Gastroesophageal sphincter (tissue), 4 donors: ENCODE measurements at regions not wholly inside any gene's neighbourhood (a gene's known extent, or its start where the extent isn't known, plus 50 kb on each side); places are given as distances from the start of the nearest gene placed in this dataset.
"Not testable (repeated sequence)": the region's sequence is repeated elsewhere in the genome, so short reads cannot be mapped to it uniquely, and the experiment has no call there.

Experiments
- ATAC-seq: fragments of 150-250 bp; one replicate; pipeline ENCODE4 v1.9.1; 2016; ENCODE audit warnings: mild to moderate bottlenecking, moderate library complexity
- H3K27ac ChIP-seq, 4 donors: fragments of 200-600 bp; sonication (generic) in 3 of 4; 1 replicate in 3 of 4; 2 replicates in 1 of 4; pipeline ENCODE4 v1.5.1; 2016 to 2019
- H3K27me3 ChIP-seq: fragments of 200-600 bp; sonication (generic); one replicate; pipeline ENCODE4 v1.5.1; 2019
- H3K36me3 ChIP-seq, 2 donors: fragments of 200-600 bp; sonication (generic); one replicate each; pipeline ENCODE4 v1.5.1; 2019; ENCODE audit warnings: control low read depth in 1 of 2
- H3K4me1 ChIP-seq, 3 donors: fragments of 200-600 bp; sonication (generic); 1 replicate in 2 of 3; 2 replicates in 1 of 3; pipeline ENCODE4 v1.5.1; 2016 to 2019; ENCODE audit warnings: control low read depth in 2 of 3
- H3K4me3 ChIP-seq, 2 donors: fragments of 200-600 bp; sonication (generic); one replicate each; pipeline ENCODE4 v1.5.1; 2019; ENCODE audit warnings: mild to moderate bottlenecking in 1 of 2, moderate library complexity in 1 of 2
- H3K9me3 ChIP-seq, 3 donors: fragments of 200-600 bp; sonication (generic); one replicate each; pipeline ENCODE4 v1.5.1; 2017 to 2019; ENCODE audit warnings: control low read depth in 2 of 3
- CTCF ChIP-seq, 4 experiments: fragments of 200-600 bp in 2 of 4; fragments of 450-650 bp in 2 of 4; sonication (generic) in 1 of 4; IDR thresholded peaks; one replicate each; pipeline ENCODE4 v1.5.1; 2017 to 2019; ENCODE audit warnings: antibody characterized with exemption in 4 of 4, mild to moderate bottlenecking in 2 of 4, moderate library complexity in 2 of 4
- EP300 ChIP-seq: sonication (generic); formaldehyde crosslinking; IDR thresholded peaks from one replicate; pipeline ENCODE4 v1.6.1; 2017; ENCODE audit warnings: antibody characterized with exemption, mild to moderate bottlenecking
- POLR2A ChIP-seq, 2 donors: fragments of 450-650 bp; IDR thresholded peaks; one replicate each; pipeline ENCODE4 v1.6.1; 2017; ENCODE audit warnings: antibody characterized with exemption in 2 of 2, mild to moderate bottlenecking in 2 of 2, moderate library complexity in 1 of 2
- POLR2AphosphoS5 ChIP-seq: sonication (generic); formaldehyde crosslinking; IDR thresholded peaks from one replicate; pipeline ENCODE4 v1.6.1; 2017; ENCODE audit warnings: antibody characterized with exemption
- WGBS, 2 donors: methylation state at CpG; one replicate each; pipeline ENCODE4 v1.1.5; 2018; ENCODE audit warnings: low coverage in 1 of 2; 5-methylcytosine and 5-hydroxymethylcytosine counted together

GRCh38 chr2:75432761-75433361 lies 127.9 kb downstream of the EVA1A start:
- ATAC-seq: no peak
- 90 to 94% methylated on average over 2 to 3 of the region's 4 CpGs for WGBS, 2 donors
- no peaks in the 10 kb centered on the region for H3K27me3 ChIP-seq
- no peaks in the 10 kb centered on the region for H3K9me3 ChIP-seq
- no peaks in the 10 kb centered on the region for H3K4me1 ChIP-seq
- TF ChIP-seq POLR2AphosphoS5 (no peak), EP300 (no peak), CTCF (IDR thresholded peaks at IDR 0.05) (no peak), POLR2A (IDR thresholded peaks at IDR 0.05) (no peak)
- H3K36me3 ChIP-seq: no peaks in the 10 kb centered on the region
- H3K4me3 ChIP-seq: no peak overlapping the region
- no peak overlapping the region for H3K27ac ChIP-seq

GRCh38 chr2:75431763-75432162 lies 129.0 kb downstream of the EVA1A start:
- Histone ChIP-seq H3K27ac (no peak overlapping the region), H3K9me3 (no peaks in the 10 kb centered on the region), H3K36me3 (no peaks in the 10 kb centered on the region), H3K4me1 (no peaks in the 10 kb centered on the region), H3K27me3 (no peaks in the 10 kb centered on the region), H3K4me3 (no peak overlapping the region)
- no peak for ATAC-seq
- WGBS, 2 donors: 38 to 67% methylated on average over 1 of the region's 1 CpG
- TF ChIP-seq POLR2A (IDR thresholded peaks at IDR 0.05): no peak
- no peak for TF ChIP-seq POLR2AphosphoS5
- no peak for TF ChIP-seq CTCF (IDR thresholded peaks at IDR 0.05)
- no peak for TF ChIP-seq EP300

- Histone ChIP-seq H3K9me3 (no peaks in the 10 kb centered on the region), H3K36me3 (no peaks in the 10 kb centered on the region), H3K4me3 (no peak overlapping the region), H3K27ac (no peak overlapping the region), H3K27me3 (peaks cover 1% of the 10 kb centered on the region), H3K4me1 (no peaks in the 10 kb centered on the region)
- TF ChIP-seq POLR2A (IDR thresholded peaks at IDR 0.05): no peak
- TF ChIP-seq EP300: no peak
- TF ChIP-seq CTCF (IDR thresholded peaks at IDR 0.05): no peak
- TF ChIP-seq POLR2AphosphoS5: no peak
- ATAC-seq: no peak
- 73 to 100% methylated on average over 1 of the region's 1 CpG for WGBS, 2 donors
Observed at GRCh38 chr2:75431276-75431675, 129.5 kb downstream of the EVA1A start.

GRCh38 chr2:75430449-75430848 lies 130.3 kb downstream of the EVA1A start:
- H3K4me3 ChIP-seq, H3K27ac ChIP-seq, H3K27me3 ChIP-seq: not testable (repeated sequence)

GRCh38 chr2:75428646-75429443 lies 131.9 kb downstream of the EVA1A start:
- Histone ChIP-seq H3K9me3 (no peaks in the 10 kb centered on the region), H3K27ac (no peak overlapping the region), H3K4me1 (no peaks in the 10 kb centered on the region), H3K36me3 (no peaks in the 10 kb centered on the region), H3K27me3 (peaks cover 16% of the 10 kb centered on the region), H3K4me3 (no peak overlapping the region)
- no peak for ATAC-seq
- 84% methylated on average over 3 to 5 of the region's 7 CpGs for WGBS, 2 donors
- TF ChIP-seq POLR2A (IDR thresholded peaks at IDR 0.05) (no peak), EP300 (no peak), POLR2AphosphoS5 (no peak), CTCF (IDR thresholded peaks at IDR 0.05) (no peak)

More at GRCh38 chr2:75430449-75430848, 130.3 kb downstream of the EVA1A start:
- not testable (repeated sequence) for ATAC-seq, H3K9me3 ChIP-seq, H3K36me3 ChIP-seq, H3K4me1 ChIP-seq
- WGBS, 2 donors: 73 to 100% methylated on average over 2 to 4 of the region's 4 CpGs
